Left ventricle myocardium inferior (tissue), 1 donor: ENCODE measurements at regions not wholly inside any gene's neighbourhood (a gene's known extent, or its start where the extent isn't known, plus 50 kb on each side); places are given as distances from the start of the nearest gene placed in this dataset.
"Not testable (repeated sequence)": the region's sequence is repeated elsewhere in the genome, so short reads cannot be mapped to it uniquely, and the experiment has no call there.

Experiments used
- DNase-seq: peaks from one replicate; pipeline ENCODE4 v3.0.0-alpha.2; 2020
- H3K27ac ChIP-seq: fragments of 200-600 bp; replicated peaks from 2 replicates; pipeline ENCODE4 v1.8.0; 2021
- H3K27me3 ChIP-seq: fragments of 200-600 bp; 2 replicates; pipeline ENCODE4 v1.8.0; 2021; ENCODE audit warnings: low read depth
- H3K36me3 ChIP-seq: fragments of 200-600 bp; 2 replicates; pipeline ENCODE4 v1.8.0; 2021
- H3K4me1 ChIP-seq: fragments of 200-600 bp; 2 replicates; pipeline ENCODE4 v1.8.0; 2021
- H3K4me3 ChIP-seq: fragments of 200-600 bp; 2 replicates; pipeline ENCODE4 v1.8.0; 2021; ENCODE audit warnings: mild to moderate bottlenecking, moderate library complexity
- H3K9me3 ChIP-seq: fragments of 200-600 bp; replicated peaks from 2 replicates; pipeline ENCODE4 v1.8.0; 2021
- CTCF ChIP-seq: fragments of 200-600 bp; IDR thresholded peaks from 2 replicates; pipeline ENCODE4 v1.8.0; 2021; ENCODE audit warnings: antibody characterized with exemption, mild to moderate bottlenecking, borderline replicate concordance
- intact Hi-C: fragments of 100-400 bp; cut with micrococcal nuclease; formaldehyde crosslinking; loops from one replicate; pipeline ENCODE4 v1.11.0; 2022
- donor health status: DM: no; HTN: yes; CAD: no; lungs with severe emphysema.

DNA sequence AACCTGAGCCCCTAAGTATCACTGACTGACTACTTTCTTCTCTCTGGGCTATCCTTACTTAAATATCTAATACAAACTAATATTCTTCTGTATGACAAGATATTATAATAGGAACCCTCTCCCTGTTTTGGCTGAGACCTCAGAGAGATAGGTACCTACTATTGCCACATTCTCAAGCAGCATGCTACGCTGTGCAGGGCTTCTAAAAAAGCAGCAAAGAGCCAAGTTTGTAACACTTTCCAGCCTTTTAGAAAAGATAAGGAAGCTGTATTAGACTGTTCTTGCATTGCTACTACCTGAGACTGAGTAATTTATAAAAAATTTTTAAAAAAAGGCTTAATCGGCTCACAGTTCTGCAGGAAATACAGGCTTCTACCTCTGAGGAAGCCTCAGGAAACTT lies 126.8 kb upstream of the ABI3BP start:
- no peak for TF ChIP-seq CTCF
- no peaks in the 10 kb centered on the region for H3K9me3 ChIP-seq
- H3K36me3 ChIP-seq = no peaks in the 10 kb centered on the region
- DNase-seq = no peak
- H3K27me3 ChIP-seq = no peaks in the 10 kb centered on the region
- H3K4me1 ChIP-seq = peaks cover 8% of the 10 kb centered on the region
- no peak overlapping the region for H3K27ac ChIP-seq
- H3K4me3 ChIP-seq = no peak overlapping the region
- intact Hi-C loops = no loop called here

DNA sequence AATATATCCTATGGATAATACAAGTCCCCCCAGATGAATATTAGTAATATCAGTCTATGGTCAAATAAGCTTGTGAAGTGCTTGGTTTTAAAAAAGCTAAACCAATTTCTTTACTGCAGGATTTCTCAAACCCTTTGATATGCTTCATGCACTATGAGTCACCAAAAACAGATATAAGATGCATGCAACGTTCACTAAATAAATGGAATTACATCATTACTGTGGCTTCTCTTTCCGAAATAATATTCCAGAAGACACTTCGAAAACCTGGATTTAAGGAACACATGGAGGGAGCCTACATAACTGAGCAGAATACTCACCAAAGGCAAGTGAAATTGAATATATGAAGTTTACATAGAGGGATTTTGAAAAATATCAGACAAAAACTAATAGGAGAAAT lies 126.3 kb upstream of the ABI3BP start:
- intact Hi-C loops = no loop called here

DNA sequence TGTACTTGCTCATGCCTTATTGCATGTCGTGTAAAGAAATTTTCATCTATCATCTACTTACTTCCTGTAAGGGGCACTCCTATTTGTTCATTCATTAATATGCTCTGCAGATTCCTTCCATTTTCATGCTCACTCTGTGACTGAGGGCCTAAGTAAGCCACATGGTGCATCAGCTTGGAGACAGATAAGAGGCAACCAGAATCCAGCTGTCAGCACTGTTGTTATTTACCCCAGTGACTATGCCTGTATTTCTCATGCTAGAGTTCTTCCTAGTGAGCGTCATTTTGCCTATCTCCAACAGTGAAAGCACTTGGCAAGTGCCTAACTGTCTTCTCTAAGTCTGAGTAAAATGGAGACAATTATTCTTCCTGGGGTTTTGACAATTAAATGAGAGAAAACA lies 124.8 kb upstream of the ABI3BP start:
- intact Hi-C loops = no loop called here
- Histone ChIP-seq H3K9me3 (no peaks in the 10 kb centered on the region), H3K36me3 (no peaks in the 10 kb centered on the region), H3K27ac (no peak overlapping the region), H3K27me3 (no peaks in the 10 kb centered on the region), H3K4me3 (no peak overlapping the region), H3K4me1 (peaks cover 8% of the 10 kb centered on the region)
- no peak for DNase-seq
- TF ChIP-seq CTCF = no peak

More for the DNA sequence above, 126.3 kb upstream of the ABI3BP start:
- Histone ChIP-seq H3K27ac (no peak overlapping the region), H3K4me3 (no peak overlapping the region), H3K9me3 (no peaks in the 10 kb centered on the region), H3K27me3 (no peaks in the 10 kb centered on the region), H3K36me3 (no peaks in the 10 kb centered on the region), H3K4me1 (peaks cover 8% of the 10 kb centered on the region)
- DNase-seq = no peak
- TF ChIP-seq CTCF = no peak

GRCh38 chr3:101117465-101117864 lies 124.2 kb upstream of the ABI3BP start:
- Histone ChIP-seq H3K4me1 (peaks cover 8% of the 10 kb centered on the region), H3K27me3 (no peaks in the 10 kb centered on the region), H3K4me3 (no peak overlapping the region), H3K27ac (no peak overlapping the region), H3K36me3 (no peaks in the 10 kb centered on the region), H3K9me3 (no peaks in the 10 kb centered on the region)
- TF ChIP-seq CTCF = no peak
- intact Hi-C loops = no loop called here
- DNase-seq = no peak

GRCh38 chr3:101110295-101110694 lies 117.1 kb upstream of the ABI3BP start:
- DNase-seq, H3K4me3 ChIP-seq, H3K27me3 ChIP-seq, H3K4me1 ChIP-seq, intact Hi-C loops, H3K36me3 ChIP-seq, H3K27ac ChIP-seq: not testable (repeated sequence)
- peaks cover 31% of the 10 kb centered on the region for H3K9me3 ChIP-seq

DNA sequence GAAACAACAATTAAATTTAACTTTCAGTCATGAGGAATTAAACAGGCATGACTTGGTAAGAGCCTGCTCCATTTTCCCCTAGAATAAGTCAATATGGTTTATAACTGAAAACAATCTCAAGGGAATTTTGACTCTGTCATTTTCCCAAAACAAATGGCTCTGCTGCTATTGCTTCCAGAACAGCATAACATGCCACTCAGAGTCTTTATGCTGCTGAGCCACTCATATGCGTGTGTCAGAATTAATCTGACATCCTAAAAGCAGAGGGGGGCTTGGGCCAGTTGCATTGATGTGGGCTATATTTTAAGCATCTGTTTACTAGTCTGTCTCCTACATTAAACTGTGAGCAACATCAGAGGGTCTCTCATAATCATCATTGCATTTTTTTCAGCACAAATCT lies 111.1 kb upstream of the ABI3BP start:
- no peak for DNase-seq
- peaks cover 17% of the 10 kb centered on the region for H3K9me3 ChIP-seq

More for the DNA sequence above, 111.1 kb upstream of the ABI3BP start:
- intact Hi-C loops = no loop called here
- no peaks in the 10 kb centered on the region for H3K27me3 ChIP-seq
- TF ChIP-seq CTCF = no peak
- H3K4me3 ChIP-seq = no peak overlapping the region
- H3K4me1 ChIP-seq = no peaks in the 10 kb centered on the region
- no peaks in the 10 kb centered on the region for H3K36me3 ChIP-seq
- H3K27ac ChIP-seq = no peak overlapping the region
